Lung (tissue), 11 donors: ENCODE measurements at regions not wholly inside any gene's neighbourhood (a gene's known extent, or its start where the extent isn't known, plus 50 kb on each side); places are given as distances from the start of the nearest gene placed in this dataset.

Experiments used
- ATAC-seq: fragments of 200-7000 bp; cut with Tn5 transposase; one replicate; pipeline ENCODE4 v1.9.1; 2020; ENCODE audit warnings: moderate number of reproducible peaks; ENCODE audit not compliant: insufficient read depth, low FRiP score
- DNase-seq, 3 donors: peaks; one replicate each; pipeline ENCODE4 v3.0.0-alpha.2; 2013 to 2017
- H3K27ac ChIP-seq, 2 donors: one replicate each; pipeline ENCODE4 v1.5.1; 2013; ENCODE audit warnings: mild to moderate bottlenecking in 2 of 2, moderate library complexity in 2 of 2, control low read depth in 1 of 2, inconsistent platforms in 1 of 2, low read depth in 1 of 2, low read length in 1 of 2
- H3K27me3 ChIP-seq, 3 donors: one replicate each; pipeline ENCODE4 v1.5.1; 2013; ENCODE audit warnings: low read length in 2 of 3; ENCODE audit not compliant: control insufficient read depth in 3 of 3, insufficient read depth in 3 of 3
- H3K36me3 ChIP-seq, 4 donors: one replicate each; pipeline ENCODE4 v1.5.1; 2013; ENCODE audit warnings: low read length in 4 of 4, mild to moderate bottlenecking in 1 of 4, moderate library complexity in 1 of 4; ENCODE audit not compliant: control insufficient read depth in 4 of 4, insufficient read depth in 4 of 4
- H3K4me1 ChIP-seq, 5 donors: one replicate each; pipeline ENCODE4 v1.5.1; 2013; ENCODE audit warnings: low read length in 5 of 5, mild to moderate bottlenecking in 2 of 5, moderate library complexity in 1 of 5; ENCODE audit not compliant: control insufficient read depth in 5 of 5, insufficient read depth in 5 of 5
- H3K4me3 ChIP-seq: one replicate; pipeline ENCODE4 v1.5.1; 2013; ENCODE audit warnings: mild to moderate bottlenecking, control low read depth, moderate library complexity
- H3K9ac ChIP-seq, 2 donors: one replicate each; pipeline ENCODE4 v1.5.1; 2013; ENCODE audit warnings: low read length in 2 of 2, control low read depth in 1 of 2; ENCODE audit not compliant: insufficient read depth in 1 of 2
- H3K9me3 ChIP-seq, 4 donors: one replicate each; pipeline ENCODE4 v1.5.1; 2013; ENCODE audit warnings: low read length in 3 of 4, mild to moderate bottlenecking in 1 of 4, moderate library complexity in 1 of 4; ENCODE audit not compliant: control insufficient read depth in 4 of 4, insufficient read depth in 3 of 4
- CTCF ChIP-seq: IDR thresholded peaks from 2 replicates; pipeline ENCODE4 v1.5.1; 2012; ENCODE audit warnings: mild to moderate bottlenecking; ENCODE audit errors: control extremely low read depth, extremely low read depth
- WGBS, 2 donors: extraction: QIAGEN DNeasy Blood & Tissue Kit; methylation state at CpG; one replicate each; pipeline ENCODE4 v1.1.7; 2013; 5-methylcytosine and 5-hydroxymethylcytosine counted together
- donor health status: control.
- donor health status: control.
- donor health status: Bipolar disorder and iron deficiency.
- donor health status: healthy.
- donor health status: DM: yes; HTN: yes; CAD: no.

GRCh38 chr12:47351526-47351925 lies 271.8 kb upstream of the AMIGO2 start:
- H3K36me3 ChIP-seq: no peaks in the 10 kb centered on the region
- TF ChIP-seq CTCF: no peak
- DNase-seq (no peak), ATAC-seq (no peak)
- H3K4me1 ChIP-seq: peaks cover 0 to 1% (median 0%) of the 10 kb centered on the region in 5 donors
- no peak overlapping the region for H3K4me3 ChIP-seq
- H3K9ac ChIP-seq: no peak overlapping the region
- no peaks in the 10 kb centered on the region for H3K27me3 ChIP-seq
- 95 to 97% methylated on average over 2 of the region's 2 CpGs for WGBS, 2 donors
- no peak overlapping the region for H3K27ac ChIP-seq
- H3K9me3 ChIP-seq: no peaks in the 10 kb centered on the region

- Histone ChIP-seq H3K9ac (no peak overlapping the region), H3K4me1 (peaks cover 0 to 1% (median 0%) of the 10 kb centered on the region in 5 donors), H3K4me3 (no peak overlapping the region), H3K9me3 (no peaks in the 10 kb centered on the region), H3K27me3 (no peaks in the 10 kb centered on the region), H3K36me3 (no peaks in the 10 kb centered on the region), H3K27ac (no peak overlapping the region)
- no peak for DNase-seq
- no peak for TF ChIP-seq CTCF
- no peak for ATAC-seq
These were observed 270.3 kb upstream of the AMIGO2 start for GRCh38 chr12:47350062-47350408.

- Histone ChIP-seq H3K36me3 (no peaks in the 10 kb centered on the region), H3K4me1 (peaks cover 0 to 1% (median 0%) of the 10 kb centered on the region in 5 donors), H3K27ac (no peak overlapping the region), H3K9me3 (no peaks in the 10 kb centered on the region), H3K27me3 (no peaks in the 10 kb centered on the region), H3K4me3 (no peak overlapping the region), H3K9ac (no peak overlapping the region)
- DNase-seq: no peak
- no peak for ATAC-seq
- no peak for TF ChIP-seq CTCF
- WGBS, 2 donors: 69 to 71% methylated on average over 5 of the region's 5 CpGs
These were observed 269.6 kb upstream of the AMIGO2 start for GRCh38 chr12:47349137-47350061.
